SW480 (cell line): ENCODE measurements at regions not wholly inside any gene's neighbourhood (a gene's known extent, or its start where the extent isn't known, plus 50 kb on each side); places are given as distances from the start of the nearest gene placed in this dataset.

Experiments
- DNase-seq: peaks from one replicate; pipeline ENCODE4 v3.0.0-alpha.2; 2016; ENCODE audit warnings: low spot score

DNA sequence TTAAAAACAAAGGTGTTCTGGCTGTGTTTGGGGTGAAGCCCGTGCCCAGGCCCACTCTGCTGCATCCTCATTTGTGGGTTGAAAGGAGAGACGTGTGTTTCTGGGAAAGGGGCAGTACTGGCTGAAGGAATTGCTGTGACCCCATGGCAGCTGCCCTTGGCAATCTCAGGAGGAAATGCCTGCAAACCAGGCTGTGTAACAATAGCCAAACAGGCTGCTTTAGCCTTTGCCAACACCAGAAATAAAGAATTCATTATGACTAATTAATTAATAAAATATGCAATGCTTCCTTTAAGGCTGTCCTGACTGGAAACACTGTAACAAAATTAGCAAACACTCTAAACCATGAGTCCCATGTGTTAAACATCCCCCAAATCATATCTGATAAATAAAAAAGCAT, 53.0 kb upstream of the KRR1 start:
- DNase-seq = no peak

DNA sequence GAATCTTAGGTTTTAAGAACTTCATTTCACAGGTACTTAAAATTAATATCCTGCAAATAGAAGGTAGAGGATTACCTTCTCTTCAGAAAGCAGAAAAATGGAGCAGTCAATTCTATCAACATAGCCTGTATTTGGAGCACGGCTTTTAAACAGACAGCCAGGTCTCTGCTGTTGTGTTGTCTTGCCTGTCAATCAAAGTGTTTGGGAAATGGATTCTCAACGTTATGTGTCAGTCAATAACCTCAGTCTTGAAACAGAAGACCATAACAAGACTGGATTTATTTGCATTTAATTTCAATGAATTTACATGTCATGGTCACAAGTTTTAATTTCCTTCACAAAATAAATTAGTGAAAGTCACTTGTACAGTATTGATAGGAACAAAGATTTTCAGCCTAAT, 51.9 kb upstream of the KRR1 start:
- no peak for DNase-seq

DNA sequence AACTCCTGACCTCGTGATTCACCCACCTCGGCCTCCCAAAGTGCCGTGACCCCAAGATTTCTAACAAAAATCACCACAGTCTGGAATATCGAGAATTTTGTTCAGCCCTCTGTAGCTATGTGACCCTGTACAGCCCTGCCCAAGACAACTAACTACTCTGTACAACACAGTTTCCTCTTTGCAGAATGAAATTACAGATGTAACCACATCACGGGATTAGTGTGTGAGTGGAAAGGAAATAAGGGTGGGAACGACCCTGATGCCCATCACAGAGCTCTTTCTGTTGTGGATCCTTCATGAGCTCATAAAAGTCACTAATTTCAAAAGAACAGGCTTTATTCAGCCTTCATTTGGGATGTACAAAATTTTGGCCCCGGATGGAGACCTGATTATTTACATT, 50.5 kb upstream of the KRR1 start:
- no peak for DNase-seq
